ENCODE measurements at regions not wholly inside any gene's neighbourhood (a gene's known extent, or its start where the extent isn't known, plus 50 kb on each side); places are given as distances from the start of the nearest gene placed in this dataset.

DNA sequence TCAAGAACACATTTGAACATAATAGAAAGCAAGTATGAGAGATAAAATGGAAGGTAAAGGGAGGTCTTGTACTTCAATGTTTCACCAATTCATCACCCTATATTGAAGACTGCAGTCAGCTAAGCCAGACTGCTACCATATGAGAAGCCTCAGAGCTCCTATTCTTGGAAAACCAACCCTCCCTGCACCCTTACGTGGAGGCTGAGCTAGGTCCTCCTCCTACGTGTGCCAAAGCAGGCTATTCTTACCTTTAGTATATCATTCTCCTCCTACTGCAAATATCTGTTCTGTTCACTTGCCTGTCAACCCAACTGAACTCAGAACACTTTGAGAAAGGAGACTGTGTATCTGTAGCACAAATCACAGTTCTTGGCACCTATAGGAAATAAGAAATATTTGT lies 255.8 kb upstream of the HNRNPA3 start:
- TF ChIP-seq POLR2A (IDR thresholded peaks at IDR 0.05; ENCODE audit: low read depth, low read length) (no peak), SPI1 (IDR thresholded peaks at IDR 0.05; ENCODE audit: low read depth, low read length) (no peak), TAF1 (IDR thresholded peaks at IDR 0.05; ENCODE audit: low read depth, low read length) (no peak)

Data from GM12891 (cell line).